ENCODE measurements at regions not wholly inside any gene's neighbourhood (a gene's known extent, or its start where the extent isn't known, plus 50 kb on each side); places are given as distances from the start of the nearest gene placed in this dataset.

- Histone ChIP-seq H3K27me3 (no peaks in the 10 kb centered on the region), H3K27ac (peak overlapping the region in 3 of 4 donors; percentile 81 to 87 (median 83)), H3K4me3 (no peak overlapping the region), H3K4me1 (peaks cover 15 to 91% (median 18%) of the 10 kb centered on the region in 3 donors), H3K9me3 (no peaks in the 10 kb centered on the region), H3K36me3 (no peaks in the 10 kb centered on the region)
- no peak for TF ChIP-seq CTCF (IDR thresholded peaks at IDR 0.05)
- no peak for ATAC-seq
- 89% methylated on average over 1 of the region's 1 CpG; no CpG with 5 or more reads in 1 of the 2 donors for WGBS, 2 donors (ENCODE audit: low coverage in 1 of 2)
Observed at GRCh38 chr7:25754751-25755150, 397.2 kb upstream of the NFE2L3 start.

- no peak for TF ChIP-seq EP300 (IDR thresholded peaks at IDR 0.05)
- TF ChIP-seq CTCF (IDR thresholded peaks at IDR 0.05), result no peak
- no peak for TF ChIP-seq POLR2AphosphoS5 (IDR thresholded peaks at IDR 0.05)
- no peak for TF ChIP-seq POLR2A (IDR thresholded peaks at IDR 0.05)
- no peaks in the 10 kb centered on the region for H3K36me3 ChIP-seq
- no peaks in the 10 kb centered on the region for H3K9me3 ChIP-seq
- peaks cover 7 to 74% (median 8%) of the 10 kb centered on the region in 3 donors for H3K4me1 ChIP-seq
- peak overlapping the region in 3 of 4 donors; percentile 41 to 69 (median 57) for H3K27ac ChIP-seq
- no peaks in the 10 kb centered on the region for H3K27me3 ChIP-seq
- no peak overlapping the region for H3K4me3 ChIP-seq
- no peak for ATAC-seq
Observed at GRCh38 chr7:25756601-25757000, 395.4 kb upstream of the NFE2L3 start.

- ATAC-seq, result no peak
- no peak for TF ChIP-seq EP300 (IDR thresholded peaks at IDR 0.05)
- TF ChIP-seq POLR2AphosphoS5 (IDR thresholded peaks at IDR 0.05), result no peak
- no peak for TF ChIP-seq CTCF (IDR thresholded peaks at IDR 0.05)
- no peak for TF ChIP-seq POLR2A (IDR thresholded peaks at IDR 0.05)
- Histone ChIP-seq H3K4me3 (no peak overlapping the region), H3K27ac (peak overlapping the region in 1 of 4 donors; percentile 57), H3K36me3 (no peaks in the 10 kb centered on the region), H3K4me1 (peaks cover 0 to 55% (median 0%) of the 10 kb centered on the region in 3 donors), H3K27me3 (no peaks in the 10 kb centered on the region), H3K9me3 (no peaks in the 10 kb centered on the region)
- WGBS, 2 donors (ENCODE audit: low coverage in 1 of 2), result 82 to 85% methylated on average over 4 of the region's 4 CpGs
Observed at GRCh38 chr7:25758559-25758958, 393.4 kb upstream of the NFE2L3 start.

- Histone ChIP-seq H3K4me3 (no peak overlapping the region), H3K27ac (peak overlapping the region in 1 of 4 donors; percentile 57), H3K27me3 (no peaks in the 10 kb centered on the region), H3K36me3 (no peaks in the 10 kb centered on the region), H3K9me3 (no peaks in the 10 kb centered on the region), H3K4me1 (peaks cover 0 to 48% (median 0%) of the 10 kb centered on the region in 3 donors)
- TF ChIP-seq CTCF (IDR thresholded peaks at IDR 0.05), result no peak
- no peak for ATAC-seq
Observed at GRCh38 chr7:25759286-25759685, 392.7 kb upstream of the NFE2L3 start.

GRCh38 chr7:25759748-25760147 is 392.2 kb upstream of the NFE2L3 start:
- no peak for TF ChIP-seq POLR2AphosphoS5 (IDR thresholded peaks at IDR 0.05)
- no peak for TF ChIP-seq CTCF (IDR thresholded peaks at IDR 0.05)
- TF ChIP-seq EP300 (IDR thresholded peaks at IDR 0.05), result no peak
- TF ChIP-seq POLR2A (IDR thresholded peaks at IDR 0.05), result no peak
- Histone ChIP-seq H3K27me3 (no peaks in the 10 kb centered on the region), H3K36me3 (no peaks in the 10 kb centered on the region), H3K9me3 (no peaks in the 10 kb centered on the region), H3K27ac (peak overlapping the region in 1 of 4 donors; percentile 57), H3K4me1 (peaks cover 0 to 43% (median 0%) of the 10 kb centered on the region in 3 donors), H3K4me3 (no peak overlapping the region)
- 82 to 87% methylated on average over 3 of the region's 3 CpGs for WGBS, 2 donors (ENCODE audit: low coverage in 1 of 2)
- no peak for ATAC-seq

Data from gastroesophageal sphincter (tissue), 4 donors.